Natural killer cell treated with Interleukin-12 subunit alpha and Interleukin-12 subunit beta and Interleukin-15 and Interleukin-18, amount 100 ng/mL, for 72 hours (primary cell): ENCODE measurements at regions not wholly inside any gene's neighbourhood (a gene's known extent, or its start where the extent isn't known, plus 50 kb on each side); places are given as distances from the start of the nearest gene placed in this dataset.

Source experiments
- ATAC-seq, 2 donors: fragments of 150-1000 bp; cut with Tn5 transposase in 1 of 2; sonication (Bioruptor Pico), chemical (Tn5 transposase) in 1 of 2; 2 replicates each; pipeline ENCODE4 v1.10.0; 2021
- DNase-seq: peaks from one replicate; pipeline ENCODE4 v3.0.0; 2022; ENCODE audit warnings: low spot score
- H3K27ac Mint-ChIP-seq, 2 donors: 1 replicate in 1 of 2; 2 replicates in 1 of 2; pipeline ENCODE4 v1.8.0; 2022; ENCODE audit warnings: mixed read lengths in 2 of 2, mild to moderate bottlenecking in 1 of 2, moderate library complexity in 1 of 2
- H3K27me3 Mint-ChIP-seq, 2 donors: 1 replicate in 1 of 2; 2 replicates in 1 of 2; pipeline ENCODE4 v1.8.0; 2022; ENCODE audit warnings: mixed read lengths in 2 of 2
- H3K36me3 Mint-ChIP-seq: one replicate; pipeline ENCODE4 v1.8.0; 2022; ENCODE audit warnings: mixed read lengths
- H3K4me1 Mint-ChIP-seq, 2 donors: 1 replicate in 1 of 2; 2 replicates in 1 of 2; pipeline ENCODE4 v1.8.0; 2022; ENCODE audit warnings: low read depth in 2 of 2, mixed read lengths in 2 of 2, mild to moderate bottlenecking in 1 of 2
- H3K4me3 Mint-ChIP-seq: one replicate; pipeline ENCODE4 v1.8.0; 2022; ENCODE audit warnings: mixed read lengths
- H3K9me3 Mint-ChIP-seq: 2 replicates; pipeline ENCODE4 v1.8.0; 2022; ENCODE audit warnings: mixed read lengths

DNA sequence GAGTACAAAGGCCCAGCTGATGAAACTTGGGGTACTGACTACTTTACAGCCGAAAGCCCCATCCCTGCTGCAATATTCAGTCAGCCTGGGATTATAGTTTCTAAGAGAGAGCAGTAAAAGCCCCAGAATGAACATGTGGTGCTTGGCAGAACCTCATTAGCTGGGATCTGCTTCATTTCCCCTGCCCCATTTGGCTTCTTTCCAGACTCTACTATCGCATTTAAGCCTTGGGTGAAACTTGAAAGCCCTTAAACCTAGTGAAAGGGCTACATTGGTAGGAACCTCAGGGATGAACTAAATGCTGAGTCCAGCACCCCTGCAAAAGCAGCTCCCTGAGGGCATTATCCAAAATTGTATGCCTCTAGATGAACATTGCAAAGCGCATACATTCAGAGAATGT lies 631.1 kb downstream of the ACTL7B start:
- DNase-seq (no peak), ATAC-seq (no peak)
- no peaks in the 10 kb centered on the region for H3K36me3 Mint-ChIP-seq
- H3K4me3 Mint-ChIP-seq = no peak overlapping the region
- no peak overlapping the region for H3K27ac Mint-ChIP-seq
- no peaks in the 10 kb centered on the region for H3K27me3 Mint-ChIP-seq
- H3K9me3 Mint-ChIP-seq = peaks cover 22% of the 10 kb centered on the region
- H3K4me1 Mint-ChIP-seq = no peaks in the 10 kb centered on the region

- Mint-ChIP-seq H3K4me3 (no peak overlapping the region), H3K4me1 (no peaks in the 10 kb centered on the region), H3K9me3 (peaks cover 16% of the 10 kb centered on the region), H3K27me3 (no peaks in the 10 kb centered on the region), H3K27ac (no peak overlapping the region), H3K36me3 (no peaks in the 10 kb centered on the region)
- ATAC-seq = no peak
- DNase-seq = no peak
These were observed 636.1 kb downstream of the ACTL7B start for GRCh38 chr9:108219664-108220063.

DNA sequence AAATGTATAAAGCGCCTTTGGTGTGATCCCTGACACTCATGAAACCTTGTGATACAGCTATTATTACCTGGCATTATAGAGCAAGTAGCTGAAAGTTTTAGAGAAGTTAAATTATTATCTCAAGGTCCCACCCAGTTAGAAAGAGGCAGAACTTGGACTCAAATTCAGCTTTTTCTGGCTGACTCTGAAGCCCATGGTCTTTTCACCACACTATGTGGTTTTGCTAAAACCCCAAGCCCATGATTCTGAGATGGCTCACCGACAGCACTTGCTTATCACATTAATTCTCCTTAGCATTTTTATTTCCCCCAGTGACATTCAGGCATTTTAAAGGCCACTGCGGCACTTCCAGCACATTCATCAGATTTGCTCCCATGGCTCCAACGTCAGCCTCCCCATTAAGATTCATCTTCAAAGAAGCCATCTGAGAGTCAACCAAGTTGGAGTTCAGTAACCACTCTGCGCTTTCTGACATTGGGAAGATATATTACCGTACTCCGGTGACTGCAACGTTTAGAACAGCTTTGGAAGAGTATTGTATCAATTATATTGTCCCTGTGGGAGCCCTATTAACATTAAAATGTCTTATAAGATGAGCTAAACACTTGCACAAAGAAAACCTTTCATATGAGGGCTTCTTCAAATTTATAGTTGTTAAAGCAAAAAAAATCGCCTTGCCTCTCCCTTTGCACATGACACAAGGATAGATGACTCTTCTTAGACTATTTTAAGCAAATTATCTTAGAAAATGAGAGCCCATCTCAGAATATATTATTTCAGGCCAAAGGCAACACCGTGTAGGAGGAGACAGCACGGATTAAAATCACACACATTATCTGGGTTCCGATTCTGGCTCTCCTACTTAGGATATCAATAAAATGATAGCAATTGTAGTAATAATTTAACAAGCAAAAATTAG lies 638.1 kb downstream of the ACTL7B start:
- no peaks in the 10 kb centered on the region for H3K27me3 Mint-ChIP-seq
- H3K27ac Mint-ChIP-seq = no peak overlapping the region
- H3K9me3 Mint-ChIP-seq = peaks cover 10% of the 10 kb centered on the region
- no peaks in the 10 kb centered on the region for H3K36me3 Mint-ChIP-seq
- ATAC-seq (no peak), DNase-seq (no peak)
- H3K4me3 Mint-ChIP-seq = no peak overlapping the region
- no peaks in the 10 kb centered on the region for H3K4me1 Mint-ChIP-seq

- Mint-ChIP-seq H3K9me3 (peaks cover 9% of the 10 kb centered on the region), H3K4me1 (no peaks in the 10 kb centered on the region), H3K27me3 (no peaks in the 10 kb centered on the region), H3K4me3 (no peak overlapping the region), H3K27ac (no peak overlapping the region), H3K36me3 (no peaks in the 10 kb centered on the region)
- ATAC-seq (no peak), DNase-seq (no peak)
These were observed 642.3 kb downstream of the ACTL7B start for GRCh38 chr9:108213511-108213910.

GRCh38 chr9:108212184-108212583 lies 643.6 kb downstream of the ACTL7B start:
- DNase-seq = no peak
- no peak overlapping the region for H3K27ac Mint-ChIP-seq
- H3K27me3 Mint-ChIP-seq = no peaks in the 10 kb centered on the region
- no peaks in the 10 kb centered on the region for H3K4me1 Mint-ChIP-seq
- ATAC-seq = no peak
- no peak overlapping the region for H3K4me3 Mint-ChIP-seq
- H3K9me3 Mint-ChIP-seq = peaks cover 11% of the 10 kb centered on the region
- H3K36me3 Mint-ChIP-seq = no peaks in the 10 kb centered on the region

DNA sequence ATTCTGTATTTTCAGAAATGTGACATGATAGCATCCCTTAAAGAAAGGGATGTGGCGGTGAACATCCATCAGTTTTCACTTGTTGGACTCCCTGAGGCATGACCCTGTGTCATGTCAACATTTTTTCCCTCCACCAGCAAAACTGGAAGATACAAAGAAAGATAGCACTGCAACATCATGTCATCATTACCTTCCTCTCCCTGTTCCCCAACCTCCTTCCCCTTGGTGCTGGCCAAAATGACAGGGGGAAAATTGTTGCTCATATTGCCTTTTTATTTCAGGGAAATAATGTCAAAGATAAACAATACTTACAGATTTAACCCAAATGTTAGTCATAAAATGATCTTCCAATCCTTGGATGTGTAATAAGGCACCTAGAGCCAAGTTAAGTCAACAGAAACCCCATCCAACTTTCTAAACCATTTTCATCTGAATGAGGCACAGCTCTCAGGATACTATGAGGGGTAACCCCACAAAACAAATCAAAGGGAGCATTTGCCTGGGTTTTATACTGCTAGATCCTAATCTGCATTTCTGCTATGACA lies 644.3 kb downstream of the ACTL7B start:
- H3K4me3 Mint-ChIP-seq = no peak overlapping the region
- DNase-seq = no peak
- no peak for ATAC-seq
- H3K27me3 Mint-ChIP-seq = no peaks in the 10 kb centered on the region
- H3K9me3 Mint-ChIP-seq = peaks cover 10% of the 10 kb centered on the region
- H3K4me1 Mint-ChIP-seq = no peaks in the 10 kb centered on the region
- H3K36me3 Mint-ChIP-seq = no peaks in the 10 kb centered on the region
- no peak overlapping the region for H3K27ac Mint-ChIP-seq

DNA sequence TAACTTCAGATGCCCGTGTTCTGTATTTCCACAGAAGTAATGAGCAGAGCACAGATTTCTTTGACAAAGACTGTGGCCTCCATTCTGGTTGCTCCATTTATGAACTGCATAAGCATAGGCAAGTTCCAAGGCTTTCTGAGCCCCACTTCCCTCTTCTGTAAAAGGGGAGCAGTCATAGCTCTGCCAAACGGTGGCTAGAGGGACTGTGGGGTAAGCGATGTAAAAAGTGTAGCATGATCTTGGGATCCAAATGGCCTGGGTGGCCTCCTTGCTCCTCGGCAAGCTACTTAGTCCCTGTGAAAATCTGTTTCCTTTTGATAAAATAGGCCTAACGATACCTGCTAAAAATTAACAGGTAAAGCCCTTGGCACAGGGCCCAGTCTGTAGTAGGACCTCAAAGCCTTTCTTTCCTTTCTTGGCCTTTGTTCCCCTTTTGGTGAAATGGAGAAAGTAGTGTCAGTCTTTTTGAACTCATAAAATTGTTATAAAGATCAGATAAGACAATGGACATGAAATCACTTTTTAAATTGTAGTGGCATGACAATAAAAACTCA lies 646.6 kb downstream of the ACTL7B start:
- no peak overlapping the region for H3K27ac Mint-ChIP-seq
- H3K4me3 Mint-ChIP-seq = no peak overlapping the region
- no peaks in the 10 kb centered on the region for H3K4me1 Mint-ChIP-seq
- no peaks in the 10 kb centered on the region for H3K36me3 Mint-ChIP-seq
- DNase-seq (no peak), ATAC-seq (no peak)
- peaks cover 6% of the 10 kb centered on the region for H3K9me3 Mint-ChIP-seq
- H3K27me3 Mint-ChIP-seq = no peaks in the 10 kb centered on the region

DNA sequence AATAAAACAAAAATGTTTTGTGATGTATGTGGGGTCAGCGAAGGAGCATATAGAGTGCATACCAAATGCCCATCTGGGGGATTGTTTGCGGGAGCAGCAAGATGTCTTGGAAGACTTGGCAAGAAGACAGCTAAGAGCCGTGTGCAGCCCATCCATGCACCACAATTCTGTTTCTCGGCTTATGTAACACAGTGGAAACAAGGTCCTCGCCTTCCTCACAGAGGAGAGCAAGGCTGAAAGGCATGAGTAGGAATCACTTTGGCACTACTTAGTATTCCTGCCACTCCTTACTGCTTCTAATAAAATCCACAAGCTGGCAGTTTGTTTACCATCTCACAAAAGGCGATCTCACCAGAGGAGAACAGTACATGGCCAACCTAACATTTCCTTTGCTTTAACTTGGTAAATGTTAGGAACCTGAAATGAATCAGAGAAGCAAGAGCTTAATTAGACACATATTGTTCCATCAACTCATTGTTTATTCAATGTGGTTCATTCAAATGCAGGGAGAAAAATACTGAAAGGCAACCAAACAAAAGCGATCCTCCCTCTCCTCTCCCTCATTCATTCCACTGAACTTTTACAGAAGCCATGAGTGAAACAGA lies 648.1 kb downstream of the ACTL7B start:
- no peak overlapping the region for H3K27ac Mint-ChIP-seq
- H3K9me3 Mint-ChIP-seq = peaks cover 6% of the 10 kb centered on the region
- ATAC-seq = no peak
- no peaks in the 10 kb centered on the region for H3K4me1 Mint-ChIP-seq
- no peak for DNase-seq
- H3K4me3 Mint-ChIP-seq = no peak overlapping the region
- H3K36me3 Mint-ChIP-seq = no peaks in the 10 kb centered on the region
- H3K27me3 Mint-ChIP-seq = no peaks in the 10 kb centered on the region

GRCh38 chr9:108205276-108205675 lies 650.5 kb downstream of the ACTL7B start:
- Mint-ChIP-seq H3K4me1 (no peaks in the 10 kb centered on the region), H3K9me3 (peaks cover 12% of the 10 kb centered on the region), H3K36me3 (no peaks in the 10 kb centered on the region), H3K27ac (no peak overlapping the region), H3K4me3 (no peak overlapping the region), H3K27me3 (no peaks in the 10 kb centered on the region)
- no peak for DNase-seq
- ATAC-seq = no peak

DNA sequence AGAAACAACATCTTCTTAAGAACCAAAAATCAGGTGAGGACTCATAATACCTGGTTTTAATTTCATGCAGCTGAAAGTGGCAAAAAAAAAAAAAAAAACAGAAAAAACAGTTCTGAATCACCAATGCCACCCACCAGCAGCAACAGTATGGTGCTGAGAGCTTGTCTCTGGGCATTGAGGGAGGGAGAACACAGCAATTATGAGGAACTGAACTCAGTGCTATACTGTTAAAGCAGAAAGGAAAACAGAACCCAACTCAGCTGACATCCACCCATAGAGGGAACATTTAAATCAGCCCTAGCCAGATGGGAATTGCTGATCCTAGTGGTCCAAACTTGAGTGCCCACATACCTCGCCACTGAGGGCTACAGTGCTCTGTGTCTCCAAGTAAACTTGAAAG lies 657.9 kb downstream of the ACTL7B start:
- H3K4me1 Mint-ChIP-seq = no peaks in the 10 kb centered on the region
- no peak for ATAC-seq

GRCh38 chr9:108197008-108197365 lies 658.8 kb downstream of the ACTL7B start:
- no peaks in the 10 kb centered on the region for H3K4me1 Mint-ChIP-seq
- ATAC-seq = no peak
- no peak overlapping the region for H3K27ac Mint-ChIP-seq

More for the DNA sequence above, 657.9 kb downstream of the ACTL7B start:
- H3K9me3 Mint-ChIP-seq = peaks cover 20% of the 10 kb centered on the region
- no peak overlapping the region for H3K4me3 Mint-ChIP-seq
- DNase-seq = no peak
- H3K36me3 Mint-ChIP-seq = peaks cover 7% of the 10 kb centered on the region
- no peak overlapping the region for H3K27ac Mint-ChIP-seq
- H3K27me3 Mint-ChIP-seq = no peaks in the 10 kb centered on the region

GRCh38 chr9:108196332-108197007 lies 659.3 kb downstream of the ACTL7B start:
- Mint-ChIP-seq H3K36me3 (peaks cover 7% of the 10 kb centered on the region), H3K27me3 (no peaks in the 10 kb centered on the region), H3K27ac (no peak overlapping the region), H3K9me3 (peaks cover 20% of the 10 kb centered on the region), H3K4me1 (no peaks in the 10 kb centered on the region), H3K4me3 (no peak overlapping the region)
- ATAC-seq (no peak), DNase-seq (no peak)

More at GRCh38 chr9:108197008-108197365, 658.8 kb downstream of the ACTL7B start:
- H3K27me3 Mint-ChIP-seq = no peaks in the 10 kb centered on the region
- no peak overlapping the region for H3K4me3 Mint-ChIP-seq
- no peak for DNase-seq
- peaks cover 20% of the 10 kb centered on the region for H3K9me3 Mint-ChIP-seq
- H3K36me3 Mint-ChIP-seq = peaks cover 7% of the 10 kb centered on the region

- DNase-seq = no peak
- Mint-ChIP-seq H3K4me3 (no peak overlapping the region), H3K9me3 (peaks cover 15% of the 10 kb centered on the region), H3K27me3 (no peaks in the 10 kb centered on the region), H3K4me1 (no peaks in the 10 kb centered on the region), H3K36me3 (no peaks in the 10 kb centered on the region), H3K27ac (no peak overlapping the region)
- no peak for ATAC-seq
These were observed 661.6 kb downstream of the ACTL7B start for GRCh38 chr9:108194154-108194553.
